ENCODE measurements at regions not wholly inside any gene's neighbourhood (a gene's known extent, or its start where the extent isn't known, plus 50 kb on each side); places are given as distances from the start of the nearest gene placed in this dataset.

- H3K27ac ChIP-seq (replicated peaks), result no peak overlapping the region
- TF ChIP-seq GABPA (IDR thresholded peaks at IDR 0.05; ENCODE audit: low read depth) (no peak), SPI1 (IDR thresholded peaks at IDR 0.05; ENCODE audit: borderline replicate concordance, low read depth) (no peak), POLR2AphosphoS5 (IDR thresholded peaks at IDR 0.05; ENCODE audit: low read depth) (no peak), REST (IDR thresholded peaks at IDR 0.05; ENCODE audit: insufficient replicate concordance, low read depth) (no peak), CTCF (IDR thresholded peaks at IDR 0.05; ENCODE audit: insufficient read depth, low read length) (no peak)
- DNase-seq (ENCODE audit: low read depth in 1 of 2, low spot score in 1 of 2), result no peak
- H3K27me3 ChIP-seq (ENCODE audit: insufficient read depth, poor library complexity, severe bottlenecking), result no peaks in the 10 kb centered on the region
- no peak overlapping the region for H3K4me3 ChIP-seq (replicated peaks; ENCODE audit: insufficient read depth, low read length)
Observed at GRCh38 chr6:78505178-78505577, 362.2 kb upstream of the IRAK1BP1 start.

- Histone ChIP-seq H3K27me3 (ENCODE audit: insufficient read depth, poor library complexity, severe bottlenecking) (no peaks in the 10 kb centered on the region), H3K4me3 (replicated peaks; ENCODE audit: insufficient read depth, low read length) (no peak overlapping the region), H3K27ac (replicated peaks) (no peak overlapping the region)
- TF ChIP-seq POLR2AphosphoS5 (IDR thresholded peaks at IDR 0.05; ENCODE audit: low read depth) (no peak), GABPA (IDR thresholded peaks at IDR 0.05; ENCODE audit: low read depth) (no peak), SPI1 (IDR thresholded peaks at IDR 0.05; ENCODE audit: borderline replicate concordance, low read depth) (no peak), CTCF (IDR thresholded peaks at IDR 0.05; ENCODE audit: insufficient read depth, low read length) (no peak), REST (IDR thresholded peaks at IDR 0.05; ENCODE audit: insufficient replicate concordance, low read depth) (no peak)
- DNase-seq (ENCODE audit: low read depth in 1 of 2, low spot score in 1 of 2), result no peak
Observed at GRCh38 chr6:78511009-78511408, 356.3 kb upstream of the IRAK1BP1 start.

GRCh38 chr6:78513856-78514255, 353.5 kb upstream of the IRAK1BP1 start:
- Histone ChIP-seq H3K4me3 (replicated peaks; ENCODE audit: insufficient read depth, low read length) (no peak overlapping the region), H3K27ac (replicated peaks) (no peak overlapping the region), H3K27me3 (ENCODE audit: insufficient read depth, poor library complexity, severe bottlenecking) (no peaks in the 10 kb centered on the region)
- DNase-seq (ENCODE audit: low read depth in 1 of 2, low spot score in 1 of 2), result no peak
- no peak for TF ChIP-seq CTCF (IDR thresholded peaks at IDR 0.05; ENCODE audit: insufficient read depth, low read length)
- no peak for TF ChIP-seq REST (IDR thresholded peaks at IDR 0.05; ENCODE audit: insufficient replicate concordance, low read depth)
- TF ChIP-seq POLR2AphosphoS5 (IDR thresholded peaks at IDR 0.05; ENCODE audit: low read depth), result no peak
- TF ChIP-seq GABPA (IDR thresholded peaks at IDR 0.05; ENCODE audit: low read depth), result no peak
- TF ChIP-seq SPI1 (IDR thresholded peaks at IDR 0.05; ENCODE audit: borderline replicate concordance, low read depth), result no peak
